Putamen (tissue), 1 donor: ENCODE measurements at regions not wholly inside any gene's neighbourhood (a gene's known extent, or its start where the extent isn't known, plus 50 kb on each side); places are given as distances from the start of the nearest gene placed in this dataset.

Source experiments
- DNase-seq: peaks from one replicate; pipeline ENCODE4 v3.0.0-alpha.2; 2016; ENCODE audit warnings: low spot score

DNA sequence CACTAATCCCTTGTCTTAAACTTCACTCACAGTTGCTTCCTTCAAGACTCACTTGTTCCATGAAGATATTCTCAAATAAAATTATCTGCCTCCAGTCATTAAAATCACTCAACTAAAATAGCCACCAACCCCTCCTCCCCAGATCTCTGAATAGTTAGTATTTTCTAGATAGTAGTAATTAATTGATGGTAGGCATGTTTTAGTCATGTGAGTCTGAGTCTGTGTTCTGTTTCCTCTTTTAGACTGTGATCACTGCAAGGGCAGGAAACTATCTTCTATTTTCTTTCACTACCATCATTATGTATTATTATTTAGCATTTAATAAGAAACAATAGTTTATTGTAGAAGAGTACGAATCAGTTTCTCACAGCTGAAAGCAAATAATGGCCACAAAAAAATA, 1080.5 kb downstream of the IGSF11 start:
- no peak for DNase-seq

DNA sequence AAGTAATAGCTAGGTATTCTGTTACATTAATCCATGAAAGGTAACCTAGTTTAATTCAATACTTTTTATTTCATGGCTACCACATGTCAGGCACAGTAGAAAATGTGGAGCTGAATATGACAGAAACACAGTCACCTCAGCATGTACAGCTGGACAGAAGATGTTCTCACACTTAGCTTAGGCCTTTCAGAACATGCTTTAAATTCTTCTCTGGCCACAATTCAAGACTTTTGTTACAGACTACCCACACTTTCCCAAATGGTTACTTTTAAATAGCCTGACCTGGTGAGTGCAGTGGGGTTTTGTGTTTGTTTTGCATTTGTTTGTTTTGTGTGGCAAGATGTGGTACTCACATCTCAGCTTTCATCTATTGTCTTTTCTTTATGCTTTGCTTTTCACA, 1079.5 kb downstream of the IGSF11 start:
- no peak for DNase-seq

DNA sequence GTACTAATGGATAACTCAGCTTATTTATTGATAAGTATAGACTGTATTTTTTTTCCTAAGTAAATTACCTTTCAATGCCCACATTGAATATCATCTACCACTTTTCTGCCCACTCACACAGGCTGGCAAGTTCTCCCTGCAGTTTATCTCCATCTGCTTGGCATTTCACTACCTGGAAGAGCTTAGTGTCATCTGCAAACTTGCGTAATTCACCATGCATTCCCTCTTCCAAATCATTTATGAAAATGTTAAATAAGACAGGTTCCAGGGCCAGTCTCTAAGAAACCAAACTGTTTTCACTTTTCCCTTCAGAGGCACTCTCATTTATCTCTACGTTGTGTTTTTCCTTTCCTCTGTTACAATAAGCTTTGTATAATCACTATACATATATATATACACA, 1076.6 kb downstream of the IGSF11 start:
- DNase-seq = no peak

DNA sequence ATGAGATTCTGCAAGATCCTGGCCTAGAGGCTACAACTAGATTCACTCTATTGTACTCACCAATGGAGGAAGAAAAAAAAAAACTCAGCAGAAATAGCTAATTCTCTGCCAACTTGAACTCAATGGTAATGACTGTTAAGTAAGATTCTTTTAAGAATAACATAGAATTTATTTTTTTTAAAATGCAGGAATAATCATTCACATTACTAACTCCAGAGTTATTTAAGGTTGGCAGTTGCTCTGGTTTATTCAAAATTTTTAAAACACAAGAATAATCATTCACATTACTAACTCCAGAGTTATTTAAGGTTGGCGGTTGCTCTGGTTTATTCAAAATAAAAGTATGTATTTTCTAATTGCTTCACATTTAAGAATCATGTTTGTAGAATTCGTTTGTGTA, 1071.9 kb downstream of the IGSF11 start:
- no peak for DNase-seq

DNA sequence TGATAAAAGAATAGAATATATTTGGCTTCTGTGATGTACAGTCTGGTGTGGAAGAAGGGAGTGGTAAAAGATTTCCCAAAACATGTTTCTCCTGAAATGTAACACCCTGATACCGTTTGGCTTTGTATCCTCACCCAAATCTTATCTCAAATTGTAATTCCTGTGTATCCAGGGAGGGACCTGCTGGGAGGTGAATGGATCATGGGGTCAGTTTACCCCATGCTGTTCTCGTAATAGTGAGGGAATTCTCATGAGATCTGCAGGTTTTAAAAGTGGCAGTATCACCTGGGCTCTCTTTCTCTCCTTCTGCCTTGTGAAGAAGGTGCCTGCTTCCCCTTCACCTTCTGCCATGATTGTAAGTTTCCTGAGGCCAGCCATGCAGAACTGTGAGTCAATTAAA, 1070.8 kb downstream of the IGSF11 start:
- no peak for DNase-seq

DNA sequence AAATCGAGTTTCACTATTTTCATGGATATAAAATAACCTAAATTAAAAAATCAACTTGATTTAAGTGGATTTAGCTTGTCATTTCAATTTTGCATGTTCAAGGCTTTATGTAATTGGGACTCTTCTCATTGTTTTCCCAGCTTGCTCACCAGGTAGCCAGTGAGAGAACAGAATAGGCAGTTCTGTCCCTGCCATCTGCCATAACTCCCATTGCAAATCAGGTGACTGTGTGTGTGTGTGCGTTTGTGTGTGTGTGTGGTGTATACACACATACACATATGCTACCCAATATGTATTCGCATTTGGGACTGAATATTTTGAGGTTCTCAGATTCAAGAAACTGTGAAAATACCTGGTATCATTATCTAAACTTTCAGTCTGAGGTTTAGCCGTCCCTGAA, 1069.8 kb downstream of the IGSF11 start:
- no peak for DNase-seq

DNA sequence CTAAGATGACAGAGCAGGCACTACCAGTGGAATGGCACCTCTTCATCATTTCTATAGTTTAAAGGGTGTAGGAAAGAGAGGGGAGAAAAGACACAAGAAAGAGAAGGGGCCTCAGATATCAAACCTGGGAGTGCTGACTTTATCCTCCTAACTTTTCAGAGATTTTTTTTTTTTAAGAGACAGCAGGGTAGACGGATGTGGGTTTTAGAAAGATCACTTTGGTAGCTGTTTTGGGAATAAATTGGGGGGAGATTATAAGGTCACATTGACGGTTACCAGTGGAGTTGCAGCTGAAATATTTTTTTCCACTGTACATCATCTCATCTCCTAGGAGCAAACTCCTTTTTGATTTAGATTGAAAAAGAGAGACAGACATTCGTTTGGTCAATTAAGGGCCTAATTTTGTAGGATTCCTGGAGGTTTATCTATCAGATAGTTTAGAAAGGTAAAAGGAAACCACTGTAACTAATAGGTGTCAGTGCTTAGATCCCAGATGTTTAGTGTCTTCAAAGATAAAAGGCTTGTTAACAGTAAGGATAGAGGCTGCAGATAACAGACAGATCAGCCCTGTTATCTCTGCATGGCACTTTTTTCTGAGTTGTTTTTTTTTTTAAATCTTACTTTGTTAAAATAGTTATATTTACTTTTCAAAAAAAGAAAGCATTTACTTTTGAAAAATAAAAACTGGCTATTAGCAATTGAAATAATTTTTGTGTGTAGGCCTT, 1057.0 kb downstream of the IGSF11 start:
- no peak for DNase-seq

DNA sequence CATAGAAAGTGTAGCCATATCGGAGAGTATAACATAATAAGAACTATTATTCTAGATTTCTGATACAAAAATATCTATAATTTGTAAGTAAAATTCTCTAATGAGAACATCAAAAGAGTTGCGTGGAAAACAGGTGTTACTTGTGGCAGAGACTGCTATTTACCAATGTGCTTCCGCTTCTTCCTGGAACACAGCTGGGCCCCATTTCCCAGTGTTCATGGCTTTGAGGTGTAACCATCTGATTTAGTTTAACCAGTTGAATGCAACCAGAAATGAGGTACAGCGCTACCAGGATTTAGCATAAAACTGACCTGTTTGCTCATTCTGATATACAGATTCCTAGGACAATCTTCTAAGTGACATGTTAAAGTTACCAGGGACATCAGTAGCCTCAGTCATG, 1055.2 kb downstream of the IGSF11 start:
- DNase-seq = no peak

DNA sequence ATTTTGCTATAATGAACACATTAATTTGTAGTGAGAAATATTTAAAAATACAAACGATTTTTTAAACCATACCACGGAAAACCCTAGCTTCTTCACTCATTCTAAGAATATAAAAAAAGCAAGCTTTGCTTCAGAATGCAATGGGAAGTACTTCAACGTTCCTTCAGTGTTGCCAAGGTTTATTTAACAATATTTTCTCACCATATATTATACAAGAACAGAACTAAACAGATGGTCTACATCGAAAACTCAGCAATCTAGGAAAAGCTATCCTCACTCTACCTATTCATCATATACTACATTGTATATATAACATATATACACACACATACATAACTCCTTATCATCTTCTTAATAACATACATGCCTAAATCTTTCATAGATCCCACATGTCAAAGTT, 1047.4 kb downstream of the IGSF11 start:
- DNase-seq = no peak

DNA sequence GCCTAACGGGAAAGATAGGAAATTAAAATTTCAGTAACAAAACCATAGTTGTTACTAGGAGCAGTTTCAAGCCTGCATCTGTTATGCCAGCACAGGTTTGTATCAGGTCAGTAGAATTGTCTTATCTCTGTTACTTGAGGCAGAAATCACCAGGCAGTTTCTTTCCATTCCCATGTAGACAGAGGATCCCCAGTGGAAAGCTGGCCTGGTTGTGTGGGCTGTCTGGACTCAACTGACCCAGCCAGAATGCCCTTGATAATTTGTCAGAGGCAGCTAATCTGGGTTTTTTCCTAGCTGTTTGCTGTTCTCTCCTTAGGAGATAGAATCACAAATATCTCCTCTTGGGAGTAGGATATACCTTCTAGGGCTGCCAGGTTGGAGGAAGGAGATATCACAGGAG, 1044.7 kb downstream of the IGSF11 start:
- no peak for DNase-seq

DNA sequence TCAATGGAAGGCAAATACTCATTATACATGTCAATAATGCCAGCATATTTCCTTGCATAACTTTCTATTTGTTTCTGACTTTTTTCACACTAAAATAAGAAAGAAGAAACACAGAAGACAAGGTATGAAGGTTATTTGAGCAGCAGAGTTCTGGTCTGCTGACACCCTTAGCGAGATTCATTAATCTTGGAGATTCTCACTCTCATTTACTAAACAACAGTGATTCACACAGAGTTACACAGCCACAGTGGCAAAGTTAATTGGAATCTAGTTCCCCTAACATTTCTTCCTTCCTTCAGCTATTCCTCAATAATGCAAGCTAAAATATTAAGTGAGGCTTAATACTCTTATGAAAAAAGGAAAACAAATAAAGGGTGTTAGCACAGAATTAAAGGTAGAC, 1044.0 kb downstream of the IGSF11 start:
- no peak for DNase-seq

DNA sequence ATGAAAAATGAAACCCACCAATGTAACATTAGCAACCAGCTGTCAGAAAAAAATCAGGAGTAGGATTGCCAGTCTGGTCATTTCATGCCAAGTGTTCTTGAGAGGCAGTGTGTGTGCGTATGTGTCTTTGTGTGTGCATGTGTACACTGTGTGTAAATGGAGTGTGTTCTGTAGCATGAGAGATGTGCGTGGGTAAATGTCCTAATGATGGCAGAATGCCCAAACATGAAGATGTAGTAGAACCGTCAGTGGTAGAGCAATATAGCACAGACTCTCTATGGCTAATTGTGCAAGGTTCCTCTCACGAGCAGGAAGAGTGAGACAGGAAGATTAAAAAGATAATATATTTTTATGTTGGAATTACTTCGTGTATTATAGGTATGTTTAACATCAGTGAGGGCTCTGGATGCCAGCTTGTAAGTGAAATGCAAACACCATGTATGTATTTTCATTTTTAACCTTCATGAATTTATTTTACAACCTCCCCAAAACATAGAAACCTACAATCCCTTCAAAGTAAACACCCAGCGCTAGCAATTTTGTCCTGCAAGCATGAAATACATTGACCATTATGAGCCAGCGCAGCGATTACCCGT, 1038.7 kb downstream of the IGSF11 start:
- no peak for DNase-seq

DNA sequence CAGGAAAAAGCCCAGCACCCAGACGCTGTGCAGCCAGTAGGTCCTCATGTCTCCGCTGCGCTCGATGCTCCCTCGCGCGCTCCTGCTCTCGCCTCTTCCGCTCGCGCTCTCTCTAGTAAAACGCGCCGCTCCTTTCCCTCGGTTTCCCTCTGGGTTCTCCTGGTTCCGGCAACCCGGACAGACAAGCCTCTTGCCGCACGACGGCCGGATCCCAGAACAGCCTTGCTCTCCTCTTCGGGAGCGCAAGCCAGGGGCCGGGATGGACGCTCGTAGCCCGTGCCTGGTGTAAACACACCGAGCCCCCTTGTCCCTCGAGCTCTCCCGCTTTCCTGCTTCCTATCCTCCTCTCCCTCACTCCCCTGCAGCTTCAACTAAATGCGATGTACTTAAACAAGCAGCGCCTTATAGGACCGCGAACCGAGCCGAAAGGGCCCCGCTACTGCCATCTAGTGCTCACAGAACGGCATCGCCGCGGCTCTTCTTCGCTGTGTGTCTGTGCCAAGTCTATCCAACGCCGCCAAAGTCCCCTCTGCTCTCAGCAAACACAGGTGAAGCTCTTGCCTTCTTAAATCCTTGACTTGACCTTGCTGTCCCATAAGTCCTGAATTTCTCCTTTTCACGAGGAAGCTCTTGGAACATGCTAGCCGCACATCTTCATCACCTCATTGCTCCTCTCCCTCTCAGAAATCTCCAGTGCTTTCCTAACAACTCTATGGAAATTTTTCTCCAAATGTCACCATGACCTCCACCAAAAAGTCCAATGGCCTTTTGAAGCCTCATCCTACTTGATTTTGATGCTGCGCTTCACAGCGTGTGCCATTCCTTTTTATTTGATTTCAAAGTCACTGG, 1037.2 kb downstream of the IGSF11 start:
- peak; percentile 87 for DNase-seq

DNA sequence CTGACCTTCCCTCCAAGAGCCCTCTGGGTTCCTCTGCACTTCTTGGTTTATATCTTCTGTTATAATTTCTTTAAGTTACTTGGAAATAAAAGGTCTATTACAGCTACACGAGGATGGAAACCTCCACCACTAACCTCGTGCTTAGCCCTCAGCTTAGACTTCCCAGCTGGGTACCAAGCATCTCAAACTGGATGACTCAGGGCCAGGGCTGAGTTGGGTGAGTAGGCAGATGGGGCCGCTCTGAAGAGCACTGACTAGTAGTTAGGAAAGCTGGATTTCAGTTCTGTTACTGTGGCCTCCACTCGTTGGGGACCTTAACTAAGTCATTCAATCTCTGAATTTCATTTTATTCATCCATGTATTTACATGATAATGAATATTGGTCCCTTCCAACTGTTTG, 1036.6 kb downstream of the IGSF11 start:
- no peak for DNase-seq

DNA sequence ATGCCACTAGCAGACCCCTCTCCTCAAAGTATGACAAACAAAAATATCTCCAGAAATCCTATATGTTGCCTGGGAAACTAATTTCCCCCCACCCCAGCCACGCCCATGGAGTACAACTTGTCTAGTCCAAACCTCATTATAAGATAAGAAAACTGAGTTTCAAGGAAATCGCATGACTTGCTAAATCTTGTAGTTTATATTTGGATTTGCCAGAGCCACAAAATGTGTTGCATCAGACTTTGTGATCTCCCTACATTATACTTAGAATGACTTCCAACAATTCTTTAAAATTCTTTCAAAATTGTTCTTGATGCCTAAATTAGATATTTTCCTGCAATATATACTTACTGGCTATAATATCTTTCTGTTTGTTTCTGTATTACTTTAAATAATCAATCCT, 1034.4 kb downstream of the IGSF11 start:
- DNase-seq = no peak

DNA sequence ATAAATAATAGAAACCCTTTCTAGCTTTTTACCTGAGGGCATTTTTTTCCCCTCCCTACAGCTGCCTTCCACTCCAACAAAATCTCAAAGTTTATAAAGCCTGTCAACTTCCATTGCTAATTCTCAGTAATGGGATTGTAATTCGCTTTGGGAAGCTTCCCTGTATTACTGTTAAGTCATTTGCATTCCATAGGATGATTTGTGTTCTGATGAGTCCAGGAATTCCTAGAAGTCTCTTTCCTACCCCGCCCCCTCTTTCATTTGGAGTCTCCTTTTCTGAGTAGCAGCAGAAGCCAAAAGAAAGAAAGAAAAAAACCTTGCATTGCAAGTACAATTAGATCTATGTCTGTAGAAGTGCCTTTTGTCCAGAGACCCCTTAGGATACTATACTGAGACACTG, 1033.3 kb downstream of the IGSF11 start:
- DNase-seq = no peak

DNA sequence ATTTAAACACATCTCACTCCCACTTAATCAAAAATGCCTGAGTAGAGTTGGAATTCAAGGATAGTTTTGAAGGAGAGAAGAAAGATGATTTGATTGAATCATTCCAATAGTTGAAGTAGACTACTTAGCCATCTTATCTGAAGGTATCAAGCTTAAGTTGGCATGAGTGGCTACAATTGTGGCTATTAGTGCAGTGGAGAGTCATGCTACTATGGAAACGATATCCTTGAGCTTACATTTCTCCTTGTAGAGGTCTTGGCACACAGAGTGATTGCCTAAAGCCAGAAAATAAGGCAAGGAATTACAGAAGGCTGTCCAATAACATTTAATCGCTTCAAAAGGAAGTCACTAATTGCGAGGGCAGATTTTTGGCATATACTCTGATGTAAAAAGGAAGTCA, 1022.7 kb downstream of the IGSF11 start:
- DNase-seq = no peak

DNA sequence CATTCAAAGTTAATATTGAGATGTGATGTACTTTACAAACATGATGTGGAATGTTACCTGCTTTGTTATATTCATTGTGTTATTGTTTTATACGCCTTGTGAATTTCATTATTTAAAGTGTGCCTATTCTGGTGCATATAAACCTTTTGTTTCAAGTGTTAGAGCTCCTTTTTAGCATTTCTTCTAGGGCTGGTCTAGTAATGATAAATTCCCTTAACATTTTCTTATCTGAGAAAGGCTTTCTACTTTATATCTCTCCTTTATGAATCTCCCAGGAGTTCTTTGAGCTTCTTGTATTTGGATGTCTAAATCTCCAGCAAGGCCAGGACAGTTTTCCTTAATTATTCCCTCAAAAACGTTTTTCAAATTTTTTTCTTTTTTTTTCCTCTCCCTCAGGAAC, 1005.6 kb downstream of the IGSF11 start:
- DNase-seq = no peak

DNA sequence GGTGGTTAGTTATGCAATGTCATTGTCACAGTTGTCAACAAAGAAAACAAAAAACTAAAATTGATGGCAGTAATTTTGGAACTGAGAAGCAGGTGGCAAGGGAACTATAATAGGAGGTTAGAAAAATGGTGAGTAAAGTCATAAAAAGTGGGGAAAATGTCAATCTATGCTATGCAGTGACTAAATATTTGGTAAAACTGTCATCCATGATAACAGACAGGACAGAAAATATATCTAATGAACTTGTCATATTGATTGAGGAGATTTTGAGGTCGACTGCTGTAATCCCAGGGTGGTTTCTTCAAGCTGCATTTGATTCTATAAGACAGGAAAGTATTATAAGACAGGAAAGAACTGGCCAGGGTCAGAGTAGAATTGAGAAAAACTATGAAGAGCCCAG, 998.4 kb downstream of the IGSF11 start:
- no peak for DNase-seq

DNA sequence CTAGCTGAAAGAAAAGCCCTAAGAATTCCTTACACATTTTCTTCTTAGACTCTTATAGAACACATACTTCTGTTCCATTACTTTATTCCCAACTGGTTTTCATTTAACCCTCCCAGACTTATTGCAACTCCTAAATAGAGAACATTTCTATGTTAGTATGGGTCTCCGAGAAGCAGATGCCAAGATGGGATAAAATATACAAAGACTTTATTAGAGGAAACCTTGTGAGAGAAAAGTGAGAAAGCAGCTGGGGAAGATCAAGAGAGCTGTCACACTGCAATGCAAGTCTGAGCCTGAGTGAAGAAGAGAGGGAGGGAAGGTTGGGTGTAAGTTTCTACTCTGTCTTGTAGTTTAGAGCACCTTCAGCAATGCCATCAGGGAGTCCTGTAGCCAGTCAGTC, 979.3 kb downstream of the IGSF11 start:
- DNase-seq = no peak

DNA sequence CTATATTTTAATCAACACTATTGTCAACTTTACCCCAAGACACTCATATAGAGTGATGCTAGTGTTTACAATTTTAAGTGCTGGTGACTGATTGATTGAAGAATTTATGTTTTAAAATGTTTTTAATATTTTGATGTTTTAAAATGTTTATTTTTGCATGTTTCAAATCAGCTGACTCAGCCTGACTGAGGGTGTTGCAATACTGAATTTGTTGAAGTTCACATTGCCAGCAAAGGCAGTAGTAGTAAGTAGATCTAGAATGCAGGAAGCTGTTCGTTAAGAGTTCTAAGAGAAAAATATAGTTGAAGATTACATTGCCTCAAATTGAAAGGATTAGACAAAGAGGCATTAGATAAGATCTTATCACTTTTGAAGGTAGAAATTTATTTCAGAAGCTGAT, 977.6 kb downstream of the IGSF11 start:
- no peak for DNase-seq

DNA sequence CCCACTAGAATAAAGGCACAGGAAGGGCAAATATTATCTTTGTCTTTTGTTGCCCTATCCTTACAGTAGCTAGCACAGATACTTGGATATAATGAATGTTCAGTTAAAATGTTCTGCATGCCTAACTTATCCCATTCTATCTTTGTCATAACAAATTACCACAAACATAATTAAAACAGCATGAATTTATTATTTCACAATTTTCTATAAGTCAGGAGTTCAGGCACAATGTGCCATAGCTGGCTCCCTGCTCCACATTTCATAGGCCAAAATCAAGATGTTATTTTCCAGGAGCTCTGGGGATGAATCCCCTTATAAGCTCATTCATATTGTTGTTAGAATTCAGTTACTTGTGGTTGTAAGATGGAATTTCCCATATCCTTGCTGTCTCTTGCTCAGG, 975.5 kb downstream of the IGSF11 start:
- DNase-seq = no peak

DNA sequence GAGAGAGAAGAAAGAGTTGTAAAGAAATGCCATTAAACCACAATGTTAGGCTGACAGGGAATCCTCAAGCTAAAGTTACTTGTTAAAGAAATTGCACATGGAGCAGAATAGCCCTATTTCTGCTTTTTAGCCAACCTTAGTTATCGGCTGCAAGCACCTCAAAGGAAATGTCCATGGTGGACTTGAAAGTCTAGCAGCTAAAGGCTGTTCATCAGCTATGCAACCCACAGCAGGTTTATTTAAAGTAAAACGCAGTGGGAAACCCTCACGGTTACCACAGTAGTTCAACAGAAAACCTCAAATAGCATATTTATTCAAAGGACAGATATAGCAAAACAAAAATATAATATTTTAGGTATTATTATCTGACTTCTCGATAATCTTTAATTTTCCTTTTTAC, 967.2 kb downstream of the IGSF11 start:
- no peak for DNase-seq
